KMS-11 (cell line): ENCODE measurements at regions not wholly inside any gene's neighbourhood (a gene's known extent, or its start where the extent isn't known, plus 50 kb on each side); places are given as distances from the start of the nearest gene placed in this dataset.

Experiments
- H2AFZ ChIP-seq: fragments of 200-600 bp; sonication (generic); 2 replicates; pipeline ENCODE4 v1.6.1; 2016; ENCODE audit warnings: antibody characterized with exemption, mixed run types, low read depth
- H3K27ac ChIP-seq: fragments of 200-600 bp; sonication (generic); 2 replicates; pipeline ENCODE4 v1.6.1; 2016; ENCODE audit warnings: mild to moderate bottlenecking, mixed run types
- H3K27me3 ChIP-seq: fragments of 200-600 bp; sonication (generic); 2 replicates; pipeline ENCODE4 v1.6.1; 2017; ENCODE audit warnings: mild to moderate bottlenecking, low read depth, mixed run types, moderate library complexity; ENCODE audit not compliant: insufficient read depth
- H3K36me3 ChIP-seq: fragments of 200-600 bp; sonication (generic); 2 replicates; pipeline ENCODE4 v1.6.1; 2017; ENCODE audit warnings: mild to moderate bottlenecking, mixed run types; ENCODE audit not compliant: insufficient read depth
- H3K4me1 ChIP-seq: fragments of 200-600 bp; sonication (generic); 2 replicates; pipeline ENCODE4 v1.6.1; 2016; ENCODE audit warnings: mild to moderate bottlenecking, low read depth, mixed run types; ENCODE audit not compliant: poor library complexity, severe bottlenecking
- H3K4me2 ChIP-seq: fragments of 200-600 bp; sonication (generic); 2 replicates; pipeline ENCODE4 v1.7.0; 2016; ENCODE audit warnings: mild to moderate bottlenecking, mixed run types
- H3K4me3 ChIP-seq: fragments of 200-600 bp; sonication (generic); IDR thresholded peaks from 2 replicates; pipeline ENCODE4 v1.6.1; 2017; ENCODE audit warnings: low read depth, low read length, mixed read lengths; ENCODE audit not compliant: insufficient read depth
- H3K79me2 ChIP-seq: fragments of 200-600 bp; sonication (generic); 2 replicates; pipeline ENCODE4 v1.6.1; 2016; ENCODE audit warnings: low read depth, mixed run types; ENCODE audit not compliant: insufficient read depth
- H3K9ac ChIP-seq: fragments of 200-600 bp; sonication (generic); 2 replicates; pipeline ENCODE4 v1.6.1; 2016; ENCODE audit warnings: mild to moderate bottlenecking, mixed run types
- H4K20me1 ChIP-seq: fragments of 200-600 bp; sonication (generic); 2 replicates; pipeline ENCODE4 v1.6.1; 2016; ENCODE audit warnings: mild to moderate bottlenecking, mixed run types; ENCODE audit not compliant: insufficient read depth
- TF ChIP-seq, protein P1 (sequence below): fragments of 200-600 bp; sonication (generic); conservative IDR thresholded peaks from 2 replicates; pipeline ENCODE4 v1.6.1; 2017; ENCODE audit warnings: low read depth, mild to moderate bottlenecking, antibody characterized with exemption, low read length, moderate library complexity, mixed read lengths

GRCh38 chr2:195560209-195560895 lies 96.7 kb upstream of the SLC39A10 start:
- Histone ChIP-seq H3K79me2 (no peaks in the 10 kb centered on the region), H3K9ac (peak overlapping the region; percentile 27; the same call in 1 of the 2 replicates), H3K27ac (peak overlapping the region; percentile 87), H3K4me3 (no peak overlapping the region), H2AFZ (peak overlapping the region; percentile 24; the same call in 1 of the 2 replicates), H3K36me3 (no peaks in the 10 kb centered on the region), H3K4me2 (peak overlapping the region; percentile 53; the same call in 1 of the 2 replicates), H3K4me1 (peaks cover 69% of the 10 kb centered on the region), H4K20me1 (no peaks in the 10 kb centered on the region), H3K27me3 (no peaks in the 10 kb centered on the region)
- TF ChIP-seq, protein P1, sequence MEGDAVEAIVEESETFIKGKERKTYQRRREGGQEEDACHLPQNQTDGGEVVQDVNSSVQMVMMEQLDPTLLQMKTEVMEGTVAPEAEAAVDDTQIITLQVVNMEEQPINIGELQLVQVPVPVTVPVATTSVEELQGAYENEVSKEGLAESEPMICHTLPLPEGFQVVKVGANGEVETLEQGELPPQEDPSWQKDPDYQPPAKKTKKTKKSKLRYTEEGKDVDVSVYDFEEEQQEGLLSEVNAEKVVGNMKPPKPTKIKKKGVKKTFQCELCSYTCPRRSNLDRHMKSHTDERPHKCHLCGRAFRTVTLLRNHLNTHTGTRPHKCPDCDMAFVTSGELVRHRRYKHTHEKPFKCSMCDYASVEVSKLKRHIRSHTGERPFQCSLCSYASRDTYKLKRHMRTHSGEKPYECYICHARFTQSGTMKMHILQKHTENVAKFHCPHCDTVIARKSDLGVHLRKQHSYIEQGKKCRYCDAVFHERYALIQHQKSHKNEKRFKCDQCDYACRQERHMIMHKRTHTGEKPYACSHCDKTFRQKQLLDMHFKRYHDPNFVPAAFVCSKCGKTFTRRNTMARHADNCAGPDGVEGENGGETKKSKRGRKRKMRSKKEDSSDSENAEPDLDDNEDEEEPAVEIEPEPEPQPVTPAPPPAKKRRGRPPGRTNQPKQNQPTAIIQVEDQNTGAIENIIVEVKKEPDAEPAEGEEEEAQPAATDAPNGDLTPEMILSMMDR: no peak

DNA sequence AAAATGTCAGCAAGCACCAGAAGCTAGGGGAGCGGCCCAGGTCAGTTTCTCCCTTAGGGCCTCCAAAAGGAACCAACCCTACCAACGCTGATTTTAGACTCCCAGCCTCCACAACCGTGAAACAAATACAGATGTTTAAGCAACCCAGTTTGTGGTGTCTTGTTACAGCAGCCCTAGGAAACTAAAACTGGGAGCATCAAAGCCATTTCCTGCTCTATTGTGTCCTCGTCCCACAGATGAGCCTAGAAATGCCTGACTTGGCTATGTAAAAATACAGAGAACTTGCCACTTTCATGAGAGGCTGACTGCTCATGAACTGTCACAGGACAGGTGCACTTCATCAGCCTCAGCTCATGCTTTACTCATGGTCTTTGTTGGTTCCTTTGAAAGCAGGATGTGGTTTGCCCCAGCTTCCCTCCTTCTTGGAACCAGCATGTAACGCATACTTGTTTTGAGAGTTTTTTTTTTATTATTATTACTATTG lies 97.6 kb upstream of the SLC39A10 start:
- peak overlapping the region; percentile 87 for H3K27ac ChIP-seq
- H3K4me1 ChIP-seq: peaks cover 71% of the 10 kb centered on the region
- H2AFZ ChIP-seq: peak overlapping the region; percentile 24; the same call in 1 of the 2 replicates
- H3K27me3 ChIP-seq: no peaks in the 10 kb centered on the region
- H3K9ac ChIP-seq: peak overlapping the region; percentile 27; the same call in 1 of the 2 replicates
- TF ChIP-seq, protein P1: no peak
- H3K4me3 ChIP-seq: no peak overlapping the region
- no peaks in the 10 kb centered on the region for H3K79me2 ChIP-seq
- H3K36me3 ChIP-seq: no peaks in the 10 kb centered on the region
- peak overlapping the region; percentile 53 for H3K4me2 ChIP-seq
- no peaks in the 10 kb centered on the region for H4K20me1 ChIP-seq

GRCh38 chr2:195555971-195556370 lies 101.1 kb upstream of the SLC39A10 start:
- H3K9ac ChIP-seq: no peak overlapping the region
- no peaks in the 10 kb centered on the region for H3K36me3 ChIP-seq
- H3K79me2 ChIP-seq: no peaks in the 10 kb centered on the region
- H3K27me3 ChIP-seq: no peaks in the 10 kb centered on the region
- no peaks in the 10 kb centered on the region for H4K20me1 ChIP-seq
- peaks cover 65% of the 10 kb centered on the region for H3K4me1 ChIP-seq
- no peak overlapping the region for H3K27ac ChIP-seq
- H3K4me3 ChIP-seq: no peak overlapping the region
- H3K4me2 ChIP-seq: no peak overlapping the region
- TF ChIP-seq, protein P1: no peak
- no peak overlapping the region for H2AFZ ChIP-seq

GRCh38 chr2:195552581-195552980 lies 104.4 kb upstream of the SLC39A10 start:
- no peaks in the 10 kb centered on the region for H3K36me3 ChIP-seq
- H3K27me3 ChIP-seq: no peaks in the 10 kb centered on the region
- peaks cover 35% of the 10 kb centered on the region for H3K4me1 ChIP-seq
- no peaks in the 10 kb centered on the region for H4K20me1 ChIP-seq
- H2AFZ ChIP-seq: no peak overlapping the region
- peak overlapping the region; percentile 42; the same call in 1 of the 2 replicates for H3K4me2 ChIP-seq
- no peak overlapping the region for H3K4me3 ChIP-seq
- no peaks in the 10 kb centered on the region for H3K79me2 ChIP-seq
- TF ChIP-seq, protein P1: no peak
- H3K9ac ChIP-seq: no peak overlapping the region
- no peak overlapping the region for H3K27ac ChIP-seq
